MG63 (cell line): ENCODE measurements at regions not wholly inside any gene's neighbourhood (a gene's known extent, or its start where the extent isn't known, plus 50 kb on each side); places are given as distances from the start of the nearest gene placed in this dataset.

ENCODE experiments used
- DNase-seq: peaks from one replicate; pipeline ENCODE4 v3.0.0-alpha.2; 2020
- H3K27me3 ChIP-seq: fragments of 250-450 bp; sonication (Bioruptor Pico); 2 replicates; pipeline ENCODE4 v1.5.1; 2020; ENCODE audit warnings: mild to moderate bottlenecking, moderate library complexity
- H3K36me3 ChIP-seq: fragments of 250-450 bp; sonication (Bioruptor Pico); 2 replicates; pipeline ENCODE4 v1.5.1; 2020; ENCODE audit warnings: mild to moderate bottlenecking, moderate library complexity
- H3K4me3 ChIP-seq: fragments of 250-450 bp; sonication (Bioruptor Pico); 2 replicates; pipeline ENCODE4 v1.5.1; 2020; ENCODE audit warnings: mild to moderate bottlenecking, moderate library complexity
- H3K9me3 ChIP-seq: fragments of 250-450 bp; sonication (Bioruptor Pico); 2 replicates; pipeline ENCODE4 v1.5.1; 2020; ENCODE audit warnings: mild to moderate bottlenecking, moderate library complexity

DNA sequence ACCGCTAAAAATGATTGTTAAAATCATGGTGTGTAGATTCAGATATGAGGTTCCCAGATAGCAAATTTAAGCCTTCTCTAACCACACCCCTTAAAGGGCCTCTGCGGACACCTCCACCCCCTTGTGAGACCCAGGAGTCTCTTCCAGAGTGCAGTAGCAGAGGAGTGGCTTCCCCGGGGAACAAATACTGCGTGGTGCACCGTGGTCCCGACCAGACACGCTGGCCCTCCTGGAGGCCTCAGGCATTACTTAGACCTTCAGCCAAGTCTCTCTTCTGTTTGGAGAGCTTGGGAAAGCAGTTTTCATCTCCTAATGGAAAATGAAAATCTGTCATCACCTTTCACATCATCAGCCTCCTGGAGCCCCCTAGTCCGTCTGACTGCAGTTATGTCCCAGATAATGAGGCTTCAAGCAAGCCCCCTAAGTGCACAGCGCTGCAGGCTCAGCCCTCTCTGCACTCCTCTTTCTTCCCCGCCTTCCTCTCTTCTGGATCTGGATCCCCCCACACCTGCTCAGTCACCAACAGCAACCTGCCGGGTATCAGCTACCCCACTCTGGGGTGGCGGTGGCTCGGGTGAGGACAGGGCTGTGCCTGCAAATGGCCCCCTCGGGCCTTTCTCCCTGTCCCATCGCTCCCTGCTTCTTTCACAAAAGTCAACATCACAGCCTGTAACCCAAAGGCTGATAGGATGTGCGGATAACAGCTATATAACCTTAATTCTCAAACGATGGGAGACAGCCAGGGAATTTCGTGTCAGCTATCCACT lies 58.8 kb upstream of the TAGAP start:
- Histone ChIP-seq H3K9me3 (no peaks in the 10 kb centered on the region), H3K4me3 (no peak overlapping the region), H3K27me3 (no peaks in the 10 kb centered on the region), H3K36me3 (no peaks in the 10 kb centered on the region)
- DNase-seq, result no peak

DNA sequence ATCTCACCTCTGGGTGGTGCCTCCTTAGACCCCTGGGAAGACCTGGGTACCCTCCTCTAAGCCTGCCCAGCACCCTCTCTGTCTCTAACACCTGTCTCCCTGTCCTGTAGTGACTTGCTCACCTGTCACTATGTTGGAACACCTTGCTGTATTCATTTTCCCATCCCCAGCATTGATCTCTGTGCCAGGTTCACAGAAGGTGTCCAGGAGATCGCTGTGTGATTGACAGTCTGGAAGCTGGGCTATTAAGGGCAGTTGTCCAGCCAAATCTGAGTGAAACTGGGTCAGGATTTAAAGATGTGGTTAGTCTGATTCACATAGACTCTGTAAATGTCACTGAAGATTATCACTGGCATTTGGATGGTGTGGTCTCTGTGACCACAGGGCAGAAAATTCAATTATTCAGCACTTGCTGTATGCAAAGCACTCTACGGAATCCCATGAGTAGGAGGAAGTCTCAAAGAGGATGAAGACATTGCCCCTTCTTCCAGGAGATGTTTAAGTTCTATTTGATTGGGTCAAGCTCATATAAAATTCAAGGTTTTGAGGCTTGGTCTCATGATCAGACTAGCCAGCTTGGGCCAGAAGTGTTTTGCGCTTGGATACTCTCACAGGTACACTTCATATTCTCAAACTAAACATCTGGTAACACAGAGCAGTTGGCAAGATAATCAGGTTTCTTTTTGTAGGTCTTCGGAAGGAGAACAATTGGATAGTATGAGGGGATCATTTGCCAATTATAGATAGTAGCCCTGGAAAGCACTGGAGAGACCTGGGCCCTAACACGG lies 57.8 kb upstream of the TAGAP start:
- no peak for DNase-seq
- no peaks in the 10 kb centered on the region for H3K36me3 ChIP-seq
- no peaks in the 10 kb centered on the region for H3K9me3 ChIP-seq
- no peak overlapping the region for H3K4me3 ChIP-seq
- H3K27me3 ChIP-seq, result no peaks in the 10 kb centered on the region

DNA sequence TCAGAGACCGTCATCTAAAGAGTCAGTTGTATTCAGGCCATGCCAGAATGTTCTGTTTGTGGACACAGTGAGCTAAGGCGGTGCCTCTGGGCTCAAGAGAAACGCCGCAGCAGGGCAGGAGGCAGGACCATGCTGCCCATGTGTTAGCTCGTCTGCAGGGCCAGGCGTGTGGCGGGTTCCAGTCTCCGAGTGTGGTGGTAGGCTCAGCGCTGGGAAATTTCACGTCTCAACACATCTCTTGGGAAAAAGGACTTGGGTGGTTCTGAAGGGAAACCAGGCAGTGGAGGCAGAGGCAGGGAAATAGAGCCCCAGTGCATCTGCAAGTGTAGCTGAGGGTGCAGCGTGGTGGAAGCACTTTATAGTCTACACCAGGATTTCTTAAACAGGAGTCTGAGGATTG lies 56.9 kb upstream of the TAGAP start:
- no peak for DNase-seq
- Histone ChIP-seq H3K4me3 (no peak overlapping the region), H3K36me3 (no peaks in the 10 kb centered on the region), H3K27me3 (no peaks in the 10 kb centered on the region), H3K9me3 (no peaks in the 10 kb centered on the region)

DNA sequence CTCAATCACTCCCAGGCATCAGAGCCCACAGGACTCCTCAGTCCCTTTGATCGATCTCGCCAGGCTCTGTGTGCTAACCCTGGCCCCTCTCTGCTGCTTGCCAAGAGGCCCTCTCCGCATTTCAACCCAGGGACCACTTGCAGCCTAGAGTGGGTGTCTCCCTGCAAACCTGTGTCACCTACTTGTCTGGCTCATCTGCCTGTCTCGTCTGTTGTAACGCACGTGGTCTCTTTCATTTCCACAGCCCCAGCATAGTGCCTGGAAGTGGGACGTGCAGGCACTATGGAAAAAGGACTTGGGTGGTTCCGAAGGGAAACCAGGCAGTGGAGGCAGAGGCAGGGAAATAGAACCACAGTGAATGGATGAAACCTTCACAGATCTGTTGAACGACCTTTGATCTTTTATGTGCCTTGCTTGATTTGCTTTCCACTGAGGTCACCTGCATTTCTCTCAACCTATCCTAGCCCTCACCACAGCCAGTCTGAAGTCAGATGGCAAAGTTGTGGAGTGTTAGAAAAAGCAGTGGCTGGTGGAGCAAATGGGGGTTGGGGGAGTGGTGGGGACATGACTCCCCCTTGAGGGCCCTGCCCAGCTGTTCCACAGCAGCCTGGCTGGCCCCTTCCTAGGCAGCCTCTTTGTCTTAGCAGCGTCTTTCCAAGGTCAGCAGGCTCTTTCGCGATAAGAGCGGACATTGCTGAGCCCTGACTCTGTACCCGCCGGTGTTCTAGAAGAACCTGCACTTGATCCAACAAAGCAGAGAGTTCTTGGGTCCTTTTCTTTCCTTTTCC lies 55.8 kb upstream of the TAGAP start:
- Histone ChIP-seq H3K9me3 (no peaks in the 10 kb centered on the region), H3K36me3 (no peaks in the 10 kb centered on the region), H3K4me3 (no peak overlapping the region), H3K27me3 (no peaks in the 10 kb centered on the region)
- no peak for DNase-seq

DNA sequence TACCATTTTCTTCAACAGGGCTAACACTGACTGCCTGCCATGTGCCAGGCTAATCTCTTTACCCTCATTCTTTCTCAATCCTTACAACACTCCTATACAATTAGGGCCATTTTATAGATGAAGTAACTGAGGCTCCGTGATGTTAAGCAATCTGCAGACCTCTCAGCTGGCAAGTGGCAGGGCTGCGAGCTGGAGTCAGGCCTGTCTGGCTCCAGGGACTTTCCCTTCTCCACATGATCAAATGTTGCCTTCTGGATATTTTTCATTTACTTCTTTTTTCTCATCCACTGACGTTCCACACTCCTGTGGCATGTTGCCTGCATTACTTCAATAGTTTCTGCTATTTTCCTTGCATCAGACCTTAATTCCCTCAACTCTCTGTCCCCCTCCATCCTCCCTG lies 55.2 kb upstream of the TAGAP start:
- Histone ChIP-seq H3K27me3 (no peaks in the 10 kb centered on the region), H3K36me3 (no peaks in the 10 kb centered on the region), H3K4me3 (no peak overlapping the region), H3K9me3 (no peaks in the 10 kb centered on the region)
- no peak for DNase-seq

DNA sequence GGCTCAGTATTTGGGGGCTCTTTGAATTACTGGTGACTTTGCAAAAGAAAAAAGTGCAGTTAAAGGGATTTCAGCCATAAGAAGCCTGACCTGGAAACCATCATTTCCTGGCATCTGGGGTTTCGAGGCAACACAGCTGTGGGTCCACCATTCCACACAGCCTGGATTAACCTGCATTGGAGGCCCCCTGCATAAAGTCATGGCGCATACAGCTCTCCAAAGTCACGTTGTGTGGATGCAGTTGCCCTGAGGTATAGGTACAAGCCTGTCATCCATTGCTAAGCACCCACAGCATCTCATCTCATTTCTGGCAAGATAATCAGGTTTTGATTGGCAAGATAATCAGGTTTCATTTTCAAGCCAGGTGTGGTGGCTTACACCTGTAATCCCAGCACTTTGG lies 54.5 kb upstream of the TAGAP start:
- no peak overlapping the region for H3K4me3 ChIP-seq
- H3K36me3 ChIP-seq, result no peaks in the 10 kb centered on the region
- DNase-seq, result no peak
- H3K9me3 ChIP-seq, result no peaks in the 10 kb centered on the region
- no peaks in the 10 kb centered on the region for H3K27me3 ChIP-seq

DNA sequence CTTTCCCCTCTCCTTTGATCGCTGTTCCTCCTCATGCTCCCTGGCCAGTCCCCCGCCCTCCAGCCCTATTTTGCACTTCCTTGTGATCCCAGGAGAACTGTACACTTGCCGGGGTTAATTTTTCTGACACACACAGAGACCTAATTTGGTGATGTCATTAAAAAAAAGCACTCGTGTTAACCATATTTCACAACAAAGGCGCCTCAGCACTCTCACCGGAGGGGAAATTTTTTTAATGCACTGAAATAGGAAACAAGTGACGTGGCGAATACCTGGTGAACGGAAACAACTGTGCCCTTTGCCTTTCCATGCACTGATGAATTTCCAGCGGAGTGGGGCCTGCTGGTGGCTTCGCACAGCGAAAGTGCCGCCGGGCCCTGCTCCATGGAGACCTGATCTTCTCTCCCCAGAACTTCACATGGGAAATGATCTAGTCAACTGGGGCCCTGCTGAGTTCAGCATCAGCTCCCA lies 53.9 kb upstream of the TAGAP start:
- no peaks in the 10 kb centered on the region for H3K27me3 ChIP-seq
- no peak overlapping the region for H3K4me3 ChIP-seq
- no peaks in the 10 kb centered on the region for H3K9me3 ChIP-seq
- no peaks in the 10 kb centered on the region for H3K36me3 ChIP-seq
- no peak for DNase-seq

DNA sequence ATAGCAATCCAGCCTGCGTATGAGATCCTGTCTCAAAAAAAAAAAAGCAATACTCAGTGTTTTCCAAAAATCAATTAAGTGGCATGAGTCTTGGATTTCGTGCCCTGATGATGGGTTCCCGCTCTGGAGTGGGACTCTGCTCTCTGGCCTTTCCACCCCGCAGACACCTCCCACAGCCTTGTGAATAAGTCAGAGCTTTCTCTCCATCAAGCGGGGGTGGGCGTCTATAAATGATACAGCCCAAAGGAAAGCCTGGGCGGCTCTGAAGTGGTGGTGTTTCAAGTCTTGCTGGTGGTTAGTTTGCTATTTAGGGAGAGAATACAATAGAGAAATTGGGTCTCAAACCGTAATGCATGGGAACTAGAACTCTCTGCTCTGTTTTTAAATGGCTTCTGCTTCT lies 52.5 kb upstream of the TAGAP start:
- Histone ChIP-seq H3K27me3 (no peaks in the 10 kb centered on the region), H3K4me3 (no peak overlapping the region), H3K36me3 (no peaks in the 10 kb centered on the region), H3K9me3 (no peaks in the 10 kb centered on the region)
- no peak for DNase-seq

DNA sequence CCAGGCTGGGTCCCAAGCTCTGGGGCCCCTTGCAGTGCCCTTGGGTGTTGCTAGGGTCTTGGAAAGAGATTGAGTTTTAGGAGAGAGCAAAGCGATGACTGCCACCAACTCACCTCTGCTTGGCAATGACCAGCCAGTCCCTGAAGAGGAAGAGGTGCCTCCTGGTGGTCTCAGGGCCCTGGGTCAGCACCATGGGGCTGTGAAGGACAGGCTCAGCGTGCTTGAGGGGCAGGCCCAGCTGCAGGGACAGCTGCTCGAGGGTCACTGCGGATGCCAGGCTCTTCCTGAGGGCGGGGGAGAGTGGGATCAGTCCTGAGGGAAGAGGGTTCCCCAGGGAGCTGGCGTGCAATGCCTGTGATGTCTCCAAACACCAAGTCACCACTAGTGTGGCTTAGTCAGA lies 50.8 kb upstream of the TAGAP start:
- Histone ChIP-seq H3K9me3 (no peaks in the 10 kb centered on the region), H3K4me3 (no peak overlapping the region), H3K27me3 (no peaks in the 10 kb centered on the region), H3K36me3 (no peaks in the 10 kb centered on the region)
- no peak for DNase-seq

DNA sequence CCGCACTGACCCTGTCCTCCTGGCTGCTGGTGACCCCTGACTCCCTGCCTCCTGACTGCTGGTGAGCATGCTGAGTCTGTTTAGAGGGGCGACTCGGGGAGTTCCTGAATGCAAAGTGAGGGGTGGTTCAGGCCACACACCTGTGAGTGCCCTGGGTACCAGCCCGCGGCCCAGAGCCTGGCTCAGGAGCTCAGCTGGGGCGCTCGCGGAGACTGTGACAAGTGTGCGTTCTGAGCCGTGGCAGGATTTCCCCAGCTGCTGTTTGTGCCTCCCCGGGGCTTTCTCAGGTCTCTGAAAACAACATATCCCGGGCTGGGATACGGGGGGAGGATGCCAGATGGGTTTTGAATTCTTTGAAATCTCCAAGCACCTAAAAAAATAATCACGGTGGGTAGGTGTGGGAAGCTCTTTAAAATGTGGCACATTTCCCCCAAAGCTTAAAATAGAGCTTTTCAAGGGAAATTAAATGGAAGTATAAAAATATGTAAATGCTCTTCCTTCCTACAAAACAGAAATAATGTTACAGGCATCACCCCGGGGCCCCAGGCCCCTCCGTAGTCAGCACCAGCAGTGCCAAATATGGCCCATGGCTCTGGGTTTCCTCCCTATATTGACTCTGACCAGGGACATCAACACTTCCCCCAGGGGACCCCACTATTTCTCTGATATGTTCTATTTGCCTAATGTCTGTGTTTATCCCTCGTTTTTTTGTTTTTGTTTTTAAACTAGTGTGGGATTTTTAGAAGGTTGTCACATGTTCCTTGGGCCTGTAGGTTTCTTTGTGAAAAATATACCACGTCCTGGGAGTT lies 49.9 kb upstream of the TAGAP start:
- Histone ChIP-seq H3K9me3 (no peaks in the 10 kb centered on the region), H3K36me3 (no peaks in the 10 kb centered on the region), H3K27me3 (no peaks in the 10 kb centered on the region), H3K4me3 (no peak overlapping the region)
- DNase-seq, result no peak
